Liver (tissue), 3 donors: ENCODE measurements at regions not wholly inside any gene's neighbourhood (a gene's known extent, or its start where the extent isn't known, plus 50 kb on each side); places are given as distances from the start of the nearest gene placed in this dataset.

Experiments
- CTCF ChIP-seq: fragments of 150-350 bp; IDR thresholded peaks from 2 replicates; pipeline ENCODE4 v1.5.1; 2017; ENCODE audit warnings: improper control_type of control experiment, low read depth, low read length; ENCODE audit not compliant: missing input control
- EGR1 ChIP-seq, 2 donors: IDR thresholded peaks; 2 replicates each; pipeline ENCODE4 v1.6.1; 2016 to 2018; ENCODE audit warnings: antibody characterized with exemption in 2 of 2, low read depth in 2 of 2
- FOXA1 ChIP-seq: IDR thresholded peaks from 2 replicates; pipeline ENCODE4 v1.6.1; 2016; ENCODE audit warnings: antibody characterized with exemption
- GABPA ChIP-seq, 2 donors: IDR thresholded peaks in 1 of 2; conservative IDR thresholded peaks in 1 of 2; 2 replicates each; pipeline ENCODE4 v1.6.1; 2016; ENCODE audit warnings: antibody characterized with exemption in 2 of 2, mild to moderate bottlenecking in 1 of 2, moderate library complexity in 1 of 2
- JUND ChIP-seq, 2 donors: IDR thresholded peaks; 2 replicates each; pipeline ENCODE4 v1.6.1; 2016; ENCODE audit warnings: antibody characterized with exemption in 2 of 2
- RAD21 ChIP-seq, 2 donors: IDR thresholded peaks; 2 replicates each; pipeline ENCODE4 v1.6.1; 2016; ENCODE audit warnings: antibody characterized with exemption in 2 of 2, mild to moderate bottlenecking in 2 of 2
- REST ChIP-seq: IDR thresholded peaks from 2 replicates; pipeline ENCODE4 v1.6.1; 2016; ENCODE audit warnings: antibody characterized with exemption, mild to moderate bottlenecking
- RXRA ChIP-seq, 2 donors: IDR thresholded peaks; 2 replicates each; pipeline ENCODE4 v1.6.1; 2017 to 2018; ENCODE audit warnings: antibody characterized with exemption in 2 of 2, mild to moderate bottlenecking in 1 of 2
- SP1 ChIP-seq: IDR thresholded peaks from 2 replicates; pipeline ENCODE4 v1.6.1; 2018; ENCODE audit warnings: antibody characterized with exemption, mild to moderate bottlenecking
- TAF1 ChIP-seq: conservative IDR thresholded peaks from 2 replicates; pipeline ENCODE4 v1.6.1; 2016; ENCODE audit warnings: antibody characterized with exemption, mild to moderate bottlenecking
- YY1 ChIP-seq: IDR thresholded peaks from 2 replicates; pipeline ENCODE4 v1.6.1; 2016; ENCODE audit warnings: antibody characterized with exemption, mild to moderate bottlenecking
- ZBTB33 ChIP-seq: IDR thresholded peaks from 2 replicates; pipeline ENCODE4 v1.6.1; 2016; ENCODE audit warnings: antibody characterized with exemption
- TF ChIP-seq, protein P1 (sequence below): IDR thresholded peaks from 2 replicates; pipeline ENCODE4 v1.6.1; 2016; ENCODE audit warnings: antibody characterized with exemption
- TF ChIP-seq, protein P2 (sequence below): IDR thresholded peaks from 2 replicates; pipeline ENCODE4 v1.6.1; 2016; ENCODE audit warnings: antibody characterized with exemption
- donor health status: healthy.
- donor health status: healthy.

DNA sequence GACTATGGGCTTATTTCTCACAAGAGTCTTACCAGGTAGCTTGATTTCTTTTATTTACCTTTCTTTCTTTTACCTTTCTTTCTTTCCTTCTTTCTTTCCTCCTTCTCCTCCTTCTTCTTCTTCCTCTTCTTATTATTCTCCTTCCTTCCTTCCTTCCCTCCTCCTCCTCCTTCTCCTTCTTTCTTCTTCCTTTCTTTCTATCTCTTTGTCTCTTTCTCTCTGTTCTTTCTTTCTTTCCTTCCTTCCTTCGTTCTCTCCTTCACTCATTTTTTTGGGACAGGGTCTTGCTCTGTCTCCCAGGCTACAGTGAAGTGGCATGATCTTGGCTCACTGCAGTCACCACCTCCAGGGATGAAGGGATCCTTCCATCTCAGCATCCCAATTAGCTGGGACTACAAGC, 363.6 kb upstream of the MAF start:
- TF ChIP-seq CTCF (no peak), RAD21 (IDR thresholded peaks at IDR 0.05) (no peak), SP1 (no peak), JUND (IDR thresholded peaks at IDR 0.05) (no peak), GABPA (IDR thresholded peaks at IDR 0.05 in 1 of 2, conservative IDR thresholded peaks at IDR 0.05 in 1 of 2) (no peak), EGR1 (IDR thresholded peaks at IDR 0.05; ENCODE audit: low read depth in 2 of 2) (no peak), ZBTB33 (no peak), YY1 (no peak), TAF1 (no peak), REST (no peak), RXRA (IDR thresholded peaks at IDR 0.05) (no peak), FOXA1 (no peak)
- TF ChIP-seq, protein P1, sequence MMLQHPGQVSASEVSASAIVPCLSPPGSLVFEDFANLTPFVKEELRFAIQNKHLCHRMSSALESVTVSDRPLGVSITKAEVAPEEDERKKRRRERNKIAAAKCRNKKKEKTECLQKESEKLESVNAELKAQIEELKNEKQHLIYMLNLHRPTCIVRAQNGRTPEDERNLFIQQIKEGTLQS, result no peak
- TF ChIP-seq, protein P2, sequence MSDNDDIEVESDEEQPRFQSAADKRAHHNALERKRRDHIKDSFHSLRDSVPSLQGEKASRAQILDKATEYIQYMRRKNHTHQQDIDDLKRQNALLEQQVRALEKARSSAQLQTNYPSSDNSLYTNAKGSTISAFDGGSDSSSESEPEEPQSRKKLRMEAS, result no peak
